Keratinocyte (primary cell): ENCODE measurements at regions not wholly inside any gene's neighbourhood (a gene's known extent, or its start where the extent isn't known, plus 50 kb on each side); places are given as distances from the start of the nearest gene placed in this dataset.
"Not testable (repeated sequence)": the region's sequence is repeated elsewhere in the genome, so short reads cannot be mapped to it uniquely, and the experiment has no call there.

Source experiments
- DNase-seq: peaks from one replicate; pipeline ENCODE4 v3.0.0-alpha.2; 2011; ENCODE audit warnings: low read depth, missing footprints, low spot score
- FAIRE-seq: peaks from 2 replicates; lab custom pipeline; 2011; peaks lifted over from hg19 to GRCh38; lab: Jason Lieb, UNC
- H2AFZ ChIP-seq: 2 replicates; pipeline ENCODE4 v1.6.0; 2012; ENCODE audit warnings: low read length, control low read depth, inconsistent platforms; ENCODE audit not compliant: control insufficient read depth
- H3K27ac ChIP-seq: 2 replicates; pipeline ENCODE4 v1.5.1; 2011; ENCODE audit warnings: low read length; ENCODE audit not compliant: control insufficient read depth, insufficient read depth
- H3K27me3 ChIP-seq: 3 replicates; pipeline ENCODE4 v1.6.0; 2011; ENCODE audit warnings: low read length; ENCODE audit not compliant: control insufficient read depth, insufficient read depth; ENCODE audit errors: extremely low read depth
- H3K36me3 ChIP-seq, 2 experiments: 2 replicates in 1 of 2; 3 replicates in 1 of 2; pipeline ENCODE4 v1.5.1; 2011; ENCODE audit warnings: low read length in 2 of 2, mild to moderate bottlenecking in 1 of 2; ENCODE audit not compliant: control insufficient read depth in 2 of 2, insufficient read depth in 2 of 2; ENCODE audit errors: extremely low read depth in 1 of 2
- H3K4me1 ChIP-seq: 3 replicates; pipeline ENCODE4 v1.5.1; 2011; ENCODE audit warnings: low read length; ENCODE audit not compliant: control insufficient read depth, insufficient read depth; ENCODE audit errors: extremely low read depth
- H3K4me2 ChIP-seq: 3 replicates; pipeline ENCODE4 v1.6.0; 2011; ENCODE audit warnings: low read depth, low read length; ENCODE audit not compliant: control insufficient read depth, insufficient read depth; ENCODE audit errors: extremely low read depth
- H3K4me3 ChIP-seq, 3 experiments: fragments of 200-600 bp in 1 of 3; sonication (generic) in 1 of 3; 2 replicates in 2 of 3; 3 replicates in 1 of 3; pipeline ENCODE4 v1.5.1; 2011 to 2016; ENCODE audit warnings: low read length in 3 of 3, mild to moderate bottlenecking in 3 of 3, control low read depth in 2 of 3, inconsistent platforms in 1 of 3, low read depth in 1 of 3, mixed read lengths in 1 of 3, mixed run types in 1 of 3, moderate library complexity in 1 of 3; ENCODE audit not compliant: control insufficient read depth in 2 of 3, insufficient read depth in 2 of 3; ENCODE audit errors: extremely low read depth in 1 of 3
- H3K79me2 ChIP-seq: 2 replicates; pipeline ENCODE4 v1.6.0; 2012; ENCODE audit warnings: low read length; ENCODE audit not compliant: control insufficient read depth, insufficient read depth
- H3K9ac ChIP-seq: 3 replicates; pipeline ENCODE4 v1.6.0; 2011; ENCODE audit warnings: low read length; ENCODE audit not compliant: control insufficient read depth, insufficient read depth; ENCODE audit errors: extremely low read depth
- H3K9me1 ChIP-seq: 3 replicates; pipeline ENCODE4 v1.6.0; 2011; ENCODE audit warnings: low read length; ENCODE audit not compliant: control insufficient read depth, insufficient read depth; ENCODE audit errors: extremely low read depth
- H3K9me3 ChIP-seq: 2 replicates; pipeline ENCODE4 v1.5.1; 2012; ENCODE audit warnings: low read depth, low read length; ENCODE audit not compliant: control insufficient read depth
- H4K20me1 ChIP-seq: 3 replicates; pipeline ENCODE4 v1.6.0; 2011; ENCODE audit warnings: low read length; ENCODE audit not compliant: control insufficient read depth, insufficient read depth; ENCODE audit errors: extremely low read depth
- EZH2 ChIP-seq: IDR thresholded peaks from one replicate; pipeline ENCODE4 v1.6.1; 2012; ENCODE audit warnings: inconsistent platforms, mild to moderate bottlenecking, low read length, moderate library complexity
- dilution Hi-C: fragments of 300-500 bp; cut with MboI; formaldehyde crosslinking; loops from one replicate; pipeline ENCODE4 v1.7.0; 2020; ENCODE audit warnings: low sequenced_read_pairs; ENCODE audit not compliant: extremely low pct_ligation_motif_present
- TF ChIP-seq, protein P1 (sequence below), 3 experiments: IDR thresholded peaks in 1 of 3; conservative IDR thresholded peaks in 1 of 3; optimal IDR thresholded peaks in 1 of 3; 2 replicates in 2 of 3; 3 replicates in 1 of 3; pipeline versions ENCODE3 to v1.5.1; 2011; ENCODE audit warnings: low read length in 3 of 3, mild to moderate bottlenecking in 3 of 3, moderate library complexity in 2 of 3, control low read depth in 1 of 3, inconsistent platforms in 1 of 3; ENCODE audit not compliant: insufficient read depth in 2 of 3; ENCODE audit errors: extremely low read depth in 1 of 3

DNA sequence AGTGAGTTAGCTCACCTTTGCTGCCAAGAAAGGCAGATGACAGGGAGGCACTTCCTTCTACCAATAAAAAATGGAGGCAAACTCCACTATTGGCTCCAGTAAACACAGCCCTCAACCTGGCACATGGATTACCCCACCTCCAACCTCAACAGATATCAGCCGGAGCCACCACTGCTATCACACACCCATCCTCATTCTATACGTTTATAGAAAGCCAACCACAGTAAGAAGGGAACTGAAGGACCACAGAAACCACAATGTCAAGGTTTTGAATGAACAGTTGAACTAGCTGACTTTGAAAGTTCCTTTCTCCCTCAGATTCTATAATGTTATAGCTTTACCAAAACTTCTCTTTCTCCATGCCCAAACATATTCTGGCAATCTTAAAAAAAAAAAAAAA, 526.2 kb downstream of the UQCRFS1 start:
- FAIRE-seq (no peak), DNase-seq (no peak)
- no peak overlapping the region for H2AFZ ChIP-seq
- H3K9me1 ChIP-seq, result no peaks in the 10 kb centered on the region
- no peaks in the 10 kb centered on the region for H3K79me2 ChIP-seq
- no peak overlapping the region for H3K9ac ChIP-seq
- no peak overlapping the region for H3K27ac ChIP-seq
- no peaks in the 10 kb centered on the region for H4K20me1 ChIP-seq
- H3K27me3 ChIP-seq, result no peaks in the 10 kb centered on the region
- dilution Hi-C loops, result no loop called here
- H3K4me3 ChIP-seq, result no peak overlapping the region
- no peaks in the 10 kb centered on the region for H3K4me1 ChIP-seq
- H3K4me2 ChIP-seq, result no peak overlapping the region
- H3K9me3 ChIP-seq, result no peaks in the 10 kb centered on the region
- TF ChIP-seq, protein P1, sequence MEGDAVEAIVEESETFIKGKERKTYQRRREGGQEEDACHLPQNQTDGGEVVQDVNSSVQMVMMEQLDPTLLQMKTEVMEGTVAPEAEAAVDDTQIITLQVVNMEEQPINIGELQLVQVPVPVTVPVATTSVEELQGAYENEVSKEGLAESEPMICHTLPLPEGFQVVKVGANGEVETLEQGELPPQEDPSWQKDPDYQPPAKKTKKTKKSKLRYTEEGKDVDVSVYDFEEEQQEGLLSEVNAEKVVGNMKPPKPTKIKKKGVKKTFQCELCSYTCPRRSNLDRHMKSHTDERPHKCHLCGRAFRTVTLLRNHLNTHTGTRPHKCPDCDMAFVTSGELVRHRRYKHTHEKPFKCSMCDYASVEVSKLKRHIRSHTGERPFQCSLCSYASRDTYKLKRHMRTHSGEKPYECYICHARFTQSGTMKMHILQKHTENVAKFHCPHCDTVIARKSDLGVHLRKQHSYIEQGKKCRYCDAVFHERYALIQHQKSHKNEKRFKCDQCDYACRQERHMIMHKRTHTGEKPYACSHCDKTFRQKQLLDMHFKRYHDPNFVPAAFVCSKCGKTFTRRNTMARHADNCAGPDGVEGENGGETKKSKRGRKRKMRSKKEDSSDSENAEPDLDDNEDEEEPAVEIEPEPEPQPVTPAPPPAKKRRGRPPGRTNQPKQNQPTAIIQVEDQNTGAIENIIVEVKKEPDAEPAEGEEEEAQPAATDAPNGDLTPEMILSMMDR (optimal IDR thresholded peaks at IDR 0.05 in 1 of 3, IDR thresholded peaks at IDR 0.05 in 1 of 3, conservative IDR thresholded peaks at IDR 0.05 in 1 of 3; ENCODE audit: extremely low read depth in 1 of 3, insufficient read depth in 2 of 3, low read length in 3 of 3), result no peak
- TF ChIP-seq EZH2, result no peak
- H3K36me3 ChIP-seq, result no peaks in the 10 kb centered on the region

DNA sequence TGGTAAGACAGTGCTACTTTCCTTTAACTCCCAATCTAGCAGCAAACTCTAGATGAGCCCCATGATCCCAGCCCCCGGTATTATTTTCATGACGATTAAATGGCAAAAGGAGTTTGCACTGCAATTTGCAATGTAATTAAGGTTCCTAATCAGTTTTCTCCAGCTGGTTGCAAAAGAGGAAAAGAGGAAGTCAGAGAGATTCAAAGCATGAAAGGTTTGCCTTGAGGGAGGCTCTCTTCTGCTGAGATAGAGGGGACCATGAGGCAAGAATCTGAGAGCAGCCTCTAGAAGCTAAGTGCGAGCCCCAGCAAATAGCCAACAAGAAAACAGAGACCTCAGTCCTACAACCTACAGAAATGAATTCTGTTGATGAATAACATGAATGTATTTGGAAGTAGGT, 527.1 kb downstream of the UQCRFS1 start:
- Histone ChIP-seq H3K4me3 (no peak overlapping the region), H3K4me1 (no peaks in the 10 kb centered on the region), H3K4me2 (no peak overlapping the region), H4K20me1 (no peaks in the 10 kb centered on the region), H3K9ac (no peak overlapping the region), H3K36me3 (no peaks in the 10 kb centered on the region), H3K79me2 (no peaks in the 10 kb centered on the region), H3K9me1 (no peaks in the 10 kb centered on the region), H3K27ac (no peak overlapping the region), H3K27me3 (no peaks in the 10 kb centered on the region), H2AFZ (no peak overlapping the region), H3K9me3 (no peaks in the 10 kb centered on the region)
- no peak for FAIRE-seq
- dilution Hi-C loops, result no loop called here
- TF ChIP-seq, protein P1 (optimal IDR thresholded peaks at IDR 0.05 in 1 of 3, IDR thresholded peaks at IDR 0.05 in 1 of 3, conservative IDR thresholded peaks at IDR 0.05 in 1 of 3; ENCODE audit: extremely low read depth in 1 of 3, insufficient read depth in 2 of 3, low read length in 3 of 3), result no peak
- no peak for TF ChIP-seq EZH2
- DNase-seq, result no peak

DNA sequence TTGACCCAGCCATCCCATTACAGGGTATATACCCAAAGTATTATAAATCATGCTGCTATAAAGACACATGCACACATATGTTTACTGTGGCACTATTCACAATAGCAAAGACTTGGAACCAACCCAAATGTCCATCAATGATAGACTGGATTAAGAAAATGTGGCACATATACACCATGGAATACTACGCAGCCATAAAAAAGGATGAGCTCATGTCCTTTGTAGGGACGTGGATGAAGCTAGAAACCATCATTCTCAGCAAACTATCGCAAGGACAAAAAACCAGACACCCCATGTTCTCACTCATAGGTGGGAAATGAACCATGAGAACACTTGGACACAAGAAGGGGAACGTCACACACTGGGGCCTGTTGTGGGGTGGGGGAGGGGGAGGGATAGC, 527.9 kb downstream of the UQCRFS1 start:
- DNase-seq, H4K20me1 ChIP-seq, FAIRE-seq, H3K9ac ChIP-seq, H3K4me1 ChIP-seq, H3K27me3 ChIP-seq, H3K27ac ChIP-seq, dilution Hi-C loops, H3K9me1 ChIP-seq, H3K36me3 ChIP-seq, H3K79me2 ChIP-seq, H3K4me3 ChIP-seq, H2AFZ ChIP-seq, H3K4me2 ChIP-seq, H3K9me3 ChIP-seq: not testable (repeated sequence)
